ENCODE measurements at regions not wholly inside any gene's neighbourhood (a gene's known extent, or its start where the extent isn't known, plus 50 kb on each side); places are given as distances from the start of the nearest gene placed in this dataset.

GRCh38 chr11:90823446-90823845 is 600.6 kb upstream of the CHORDC1 start:
- no peaks in the 10 kb centered on the region for H3K79me2 ChIP-seq (ENCODE audit: low read length)
- H3K27me3 ChIP-seq (ENCODE audit: low read length) = no peaks in the 10 kb centered on the region
- ChIA-PET POLR2A (ENCODE audit: unreplicated experiment) (no interaction called here), CTCF (no interaction called here)
- no peaks in the 10 kb centered on the region for H3K9me3 ChIP-seq (ENCODE audit: low read length)
- no peaks in the 10 kb centered on the region for H3F3A ChIP-seq (ENCODE audit: low read length, unreplicated experiment)
- H3K36me3 ChIP-seq (ENCODE audit: low read depth, low read length) = no peaks in the 10 kb centered on the region
- no peaks in the 10 kb centered on the region for H3K4me1 ChIP-seq (ENCODE audit: insufficient read depth, low read length)
- H3K27ac ChIP-seq (ENCODE audit: low read length) = no peak overlapping the region
- no peak overlapping the region for H3K9ac ChIP-seq (ENCODE audit: low read length)
- no peak for TF ChIP-seq EZH2phosphoT487 (IDR thresholded peaks at IDR 0.05; ENCODE audit: borderline replicate concordance, low read length)
- no peak for TF ChIP-seq CTCF (conservative IDR thresholded peaks at IDR 0.05; ENCODE audit: low read depth, low read length)
- no peak for TF ChIP-seq EZH2 (IDR thresholded peaks at IDR 0.05; ENCODE audit: low read length, unreplicated experiment)
- no TSS peak for BruUV-seq (replicated peaks)
- H3K9me2 ChIP-seq (replicated peaks; ENCODE audit: low read length) = no peaks in the 10 kb centered on the region
- intact Hi-C loops (cut with micrococcal nuclease) = no loop called here
- no peak overlapping the region for H3K4me3 ChIP-seq (ENCODE audit: low read length)
- no peaks in the 10 kb centered on the region for H4K20me1 ChIP-seq (ENCODE audit: low read length)
- no peak overlapping the region for H3K4me2 ChIP-seq (ENCODE audit: low read length)
- ATAC-seq (no peak), DNase-seq (peak; percentile 24)
- H2AFZ ChIP-seq (ENCODE audit: low read length) = 0 out of 2 replicates have a peak overlapping the region, but pooled peaks have one; percentile 19

GRCh38 chr11:90822996-90823395 is 600.1 kb upstream of the CHORDC1 start:
- no peak for ATAC-seq
- Histone ChIP-seq H3K9me2 (replicated peaks; ENCODE audit: low read length) (no peaks in the 10 kb centered on the region), H3K9ac (ENCODE audit: low read length) (no peak overlapping the region), H3K79me2 (ENCODE audit: low read length) (no peaks in the 10 kb centered on the region), H4K20me1 (ENCODE audit: low read length) (no peaks in the 10 kb centered on the region), H2AFZ (ENCODE audit: low read length) (no peak overlapping the region), H3K4me2 (ENCODE audit: low read length) (no peak overlapping the region), H3K4me3 (ENCODE audit: low read length) (no peak overlapping the region), H3F3A (ENCODE audit: low read length, unreplicated experiment) (no peaks in the 10 kb centered on the region), H3K27ac (ENCODE audit: low read length) (no peak overlapping the region), H3K4me1 (ENCODE audit: insufficient read depth, low read length) (no peaks in the 10 kb centered on the region), H3K27me3 (ENCODE audit: low read length) (no peaks in the 10 kb centered on the region), H3K9me3 (ENCODE audit: low read length) (no peaks in the 10 kb centered on the region), H3K36me3 (ENCODE audit: low read depth, low read length) (no peaks in the 10 kb centered on the region)
- no peak for DNase-seq
- ChIA-PET POLR2A (ENCODE audit: unreplicated experiment) (no interaction called here), CTCF (no interaction called here)
- intact Hi-C loops (cut with micrococcal nuclease) = no loop called here
- TF ChIP-seq CTCF (conservative IDR thresholded peaks at IDR 0.05; ENCODE audit: low read depth, low read length) (no peak), EZH2phosphoT487 (IDR thresholded peaks at IDR 0.05; ENCODE audit: borderline replicate concordance, low read length) (no peak), EZH2 (IDR thresholded peaks at IDR 0.05; ENCODE audit: low read length, unreplicated experiment) (no peak)
- no TSS peak for BruUV-seq (replicated peaks)

GRCh38 chr11:90818196-90818745 is 595.4 kb upstream of the CHORDC1 start:
- H3K4me1 ChIP-seq (ENCODE audit: insufficient read depth, low read length) = no peaks in the 10 kb centered on the region
- H3K27ac ChIP-seq (ENCODE audit: low read length) = no peak overlapping the region
- intact Hi-C loops (cut with micrococcal nuclease) = no loop called here
- no peaks in the 10 kb centered on the region for H4K20me1 ChIP-seq (ENCODE audit: low read length)
- no peak overlapping the region for H3K4me3 ChIP-seq (ENCODE audit: low read length)
- TF ChIP-seq CTCF (conservative IDR thresholded peaks at IDR 0.05; ENCODE audit: low read depth, low read length) (no peak), EZH2 (IDR thresholded peaks at IDR 0.05; ENCODE audit: low read length, unreplicated experiment) (no peak), EZH2phosphoT487 (IDR thresholded peaks at IDR 0.05; ENCODE audit: borderline replicate concordance, low read length) (no peak)
- no peaks in the 10 kb centered on the region for H3F3A ChIP-seq (ENCODE audit: low read length, unreplicated experiment)
- H2AFZ ChIP-seq (ENCODE audit: low read length) = no peak overlapping the region
- ATAC-seq (no peak), DNase-seq (peak; percentile 32)
- BruUV-seq (replicated peaks) = no TSS peak
- H3K4me2 ChIP-seq (ENCODE audit: low read length) = no peak overlapping the region
- H3K36me3 ChIP-seq (ENCODE audit: low read depth, low read length) = no peaks in the 10 kb centered on the region
- no peaks in the 10 kb centered on the region for H3K9me3 ChIP-seq (ENCODE audit: low read length)
- H3K79me2 ChIP-seq (ENCODE audit: low read length) = no peaks in the 10 kb centered on the region
- ChIA-PET CTCF (no interaction called here), POLR2A (ENCODE audit: unreplicated experiment) (no interaction called here)
- H3K9me2 ChIP-seq (replicated peaks; ENCODE audit: low read length) = no peaks in the 10 kb centered on the region
- H3K27me3 ChIP-seq (ENCODE audit: low read length) = no peaks in the 10 kb centered on the region
- H3K9ac ChIP-seq (ENCODE audit: low read length) = no peak overlapping the region
